Loucy (cell line): ENCODE measurements at regions not wholly inside any gene's neighbourhood (a gene's known extent, or its start where the extent isn't known, plus 50 kb on each side); places are given as distances from the start of the nearest gene placed in this dataset.
A peak's percentile ranks its signal among the peaks of the same experiment; 100 is the strongest.
"Not testable (repeated sequence)": the region's sequence is repeated elsewhere in the genome, so short reads cannot be mapped to it uniquely, and the experiment has no call there.

ENCODE experiments used
- H2AFZ ChIP-seq: fragments of 200-600 bp; sonication (generic); 2 replicates; pipeline ENCODE4 v1.6.0; 2016; ENCODE audit warnings: antibody characterized with exemption, mild to moderate bottlenecking, low read length, moderate library complexity
- H3F3A ChIP-seq: fragments of 200-600 bp; 2 replicates; pipeline ENCODE4 v1.6.0; 2016; ENCODE audit warnings: antibody characterized with exemption, low read depth, mild to moderate bottlenecking
- H3K27me3 ChIP-seq: fragments of 200-600 bp; sonication (generic); 2 replicates; pipeline ENCODE4 v1.6.1; 2014; ENCODE audit warnings: low read length, mild to moderate bottlenecking; ENCODE audit not compliant: insufficient read depth, poor library complexity, severe bottlenecking
- H3K36me3 ChIP-seq: fragments of 200-600 bp; sonication (generic); 2 replicates; pipeline ENCODE4 v1.6.1; 2016; ENCODE audit warnings: low read length; ENCODE audit not compliant: insufficient read depth
- H3K4me1 ChIP-seq: fragments of 200-600 bp; sonication (generic); 2 replicates; pipeline ENCODE4 v1.5.1; 2014; ENCODE audit warnings: low read length, mild to moderate bottlenecking; ENCODE audit not compliant: insufficient read depth, poor library complexity, severe bottlenecking
- H3K4me2 ChIP-seq: fragments of 200-600 bp; sonication (generic); 2 replicates; pipeline ENCODE4 v1.6.0; 2014; ENCODE audit warnings: antibody characterized with exemption, low read length, low read depth, mild to moderate bottlenecking; ENCODE audit not compliant: poor library complexity, severe bottlenecking
- H3K4me3 ChIP-seq: fragments of 200-600 bp; sonication (generic); 2 replicates; pipeline ENCODE4 v1.5.1; 2014; ENCODE audit warnings: low read length, mild to moderate bottlenecking, mixed read lengths; ENCODE audit not compliant: poor library complexity, severe bottlenecking
- H3K79me2 ChIP-seq: fragments of 200-600 bp; sonication (generic); 2 replicates; pipeline ENCODE4 v1.6.1; 2014; ENCODE audit warnings: low read length; ENCODE audit not compliant: insufficient read depth
- H3K9ac ChIP-seq: fragments of 200-600 bp; sonication (generic); 2 replicates; pipeline ENCODE4 v1.6.0; 2014; ENCODE audit warnings: mild to moderate bottlenecking, low read depth, low read length, moderate library complexity; ENCODE audit not compliant: poor library complexity, severe bottlenecking
- H3K9me2 ChIP-seq: fragments of 200-600 bp; sonication (generic); replicated peaks from 2 replicates; pipeline ENCODE4 v1.6.1; 2016; ENCODE audit warnings: low read depth, low read length, mixed read lengths
- H3K9me3 ChIP-seq: fragments of 200-600 bp; sonication (generic); 2 replicates; pipeline ENCODE4 v1.6.1; 2014; ENCODE audit warnings: mild to moderate bottlenecking, antibody characterized with exemption, low read length, low read depth; ENCODE audit not compliant: insufficient read depth
- H4K20me1 ChIP-seq: fragments of 200-600 bp; sonication (generic); 2 replicates; pipeline ENCODE4 v1.6.0; 2014; ENCODE audit warnings: antibody characterized with exemption, low read length, mild to moderate bottlenecking; ENCODE audit not compliant: insufficient read depth, poor library complexity, severe bottlenecking
- EZH2phosphoT487 ChIP-seq: fragments of 200-600 bp; IDR thresholded peaks from 2 replicates; pipeline ENCODE4 v1.6.1; 2018; ENCODE audit warnings: antibody characterized with exemption, mild to moderate bottlenecking, moderate library complexity, borderline replicate concordance
- TF ChIP-seq, protein P1 (sequence below): fragments of 200-600 bp; sonication (generic); conservative IDR thresholded peaks from 2 replicates; pipeline ENCODE4 v1.5.1; 2014; ENCODE audit warnings: mild to moderate bottlenecking, antibody characterized with exemption, low read length

DNA sequence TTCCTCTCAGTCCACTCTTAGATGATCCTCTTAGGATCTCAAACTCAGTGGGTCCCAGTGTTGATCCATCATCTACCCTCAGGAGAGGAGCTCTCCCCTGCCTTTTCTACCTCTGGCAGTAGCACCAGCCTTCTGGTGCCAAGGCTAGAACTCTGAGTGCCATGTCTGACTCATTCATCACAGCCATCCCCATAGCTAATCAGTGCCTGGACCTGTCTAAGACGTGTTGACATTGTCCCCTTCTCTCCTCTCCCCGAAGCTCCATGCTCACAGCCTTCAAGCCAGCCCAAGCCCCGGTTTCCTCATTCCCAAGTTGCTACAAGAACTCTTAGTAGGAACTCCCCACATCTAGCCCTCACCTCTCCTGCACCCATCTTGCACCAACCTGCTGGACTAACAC lies 73.5 kb upstream of the GRIN2A start:
- H3K4me1 ChIP-seq: no peaks in the 10 kb centered on the region
- H4K20me1 ChIP-seq: no peaks in the 10 kb centered on the region
- no peak overlapping the region for H3K4me2 ChIP-seq
- H3K36me3 ChIP-seq: no peaks in the 10 kb centered on the region
- no peaks in the 10 kb centered on the region for H3K79me2 ChIP-seq
- TF ChIP-seq EZH2phosphoT487: no peak
- TF ChIP-seq, protein P1, sequence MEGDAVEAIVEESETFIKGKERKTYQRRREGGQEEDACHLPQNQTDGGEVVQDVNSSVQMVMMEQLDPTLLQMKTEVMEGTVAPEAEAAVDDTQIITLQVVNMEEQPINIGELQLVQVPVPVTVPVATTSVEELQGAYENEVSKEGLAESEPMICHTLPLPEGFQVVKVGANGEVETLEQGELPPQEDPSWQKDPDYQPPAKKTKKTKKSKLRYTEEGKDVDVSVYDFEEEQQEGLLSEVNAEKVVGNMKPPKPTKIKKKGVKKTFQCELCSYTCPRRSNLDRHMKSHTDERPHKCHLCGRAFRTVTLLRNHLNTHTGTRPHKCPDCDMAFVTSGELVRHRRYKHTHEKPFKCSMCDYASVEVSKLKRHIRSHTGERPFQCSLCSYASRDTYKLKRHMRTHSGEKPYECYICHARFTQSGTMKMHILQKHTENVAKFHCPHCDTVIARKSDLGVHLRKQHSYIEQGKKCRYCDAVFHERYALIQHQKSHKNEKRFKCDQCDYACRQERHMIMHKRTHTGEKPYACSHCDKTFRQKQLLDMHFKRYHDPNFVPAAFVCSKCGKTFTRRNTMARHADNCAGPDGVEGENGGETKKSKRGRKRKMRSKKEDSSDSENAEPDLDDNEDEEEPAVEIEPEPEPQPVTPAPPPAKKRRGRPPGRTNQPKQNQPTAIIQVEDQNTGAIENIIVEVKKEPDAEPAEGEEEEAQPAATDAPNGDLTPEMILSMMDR: no peak
- H3K9me3 ChIP-seq: no peaks in the 10 kb centered on the region
- H3K9ac ChIP-seq: no peak overlapping the region
- H2AFZ ChIP-seq: no peak overlapping the region
- no peaks in the 10 kb centered on the region for H3K9me2 ChIP-seq
- H3K4me3 ChIP-seq: no peak overlapping the region
- no peaks in the 10 kb centered on the region for H3K27me3 ChIP-seq
- H3F3A ChIP-seq: no peaks in the 10 kb centered on the region

DNA sequence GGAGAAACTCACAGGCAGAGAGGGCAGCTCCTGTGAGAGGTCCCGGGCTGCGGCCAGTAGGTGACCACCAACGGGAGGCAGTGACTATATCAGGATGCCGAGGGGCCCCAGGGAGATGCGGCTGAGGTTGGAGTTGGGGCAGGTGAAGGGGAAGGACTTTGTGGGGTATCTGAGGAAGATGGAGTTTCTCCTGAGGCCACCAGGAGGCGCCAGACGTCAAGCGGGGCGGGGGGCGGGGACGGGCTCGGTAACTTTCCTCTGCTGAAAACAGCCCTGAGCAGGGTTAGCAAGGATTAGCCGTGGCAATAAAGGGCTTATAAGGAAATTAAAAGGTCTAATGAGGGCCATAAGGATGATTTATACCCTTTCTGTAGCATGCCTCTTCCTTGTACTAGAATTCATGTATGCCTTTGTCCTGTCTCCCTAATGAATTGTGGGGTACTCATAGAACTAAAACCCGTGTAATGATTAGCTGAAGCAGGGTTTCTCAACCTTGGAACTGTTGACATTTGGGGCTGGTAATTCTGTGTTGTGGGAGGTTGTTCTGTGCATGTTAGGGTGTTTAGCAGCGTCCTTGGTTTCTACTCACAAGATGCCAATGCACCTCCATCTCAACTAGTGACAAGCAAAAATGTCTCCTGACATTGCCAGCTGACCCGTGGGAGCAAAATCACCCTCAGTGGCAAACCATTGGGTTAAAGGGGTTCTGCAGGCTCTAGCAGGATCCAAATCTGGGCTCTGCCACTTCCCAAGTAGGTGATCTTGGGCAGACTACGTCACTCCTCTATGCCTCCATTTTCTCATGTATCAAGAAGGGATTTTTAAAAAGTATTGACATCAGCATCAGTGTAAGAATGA lies 74.8 kb upstream of the GRIN2A start:
- H3K9me2 ChIP-seq: no peaks in the 10 kb centered on the region
- H3K36me3 ChIP-seq: no peaks in the 10 kb centered on the region
- no peak overlapping the region for H3K4me3 ChIP-seq
- no peaks in the 10 kb centered on the region for H3K4me1 ChIP-seq
- H3K4me2 ChIP-seq: peak overlapping the region; percentile 46
- TF ChIP-seq, protein P1: peak; percentile 64
- no peak for TF ChIP-seq EZH2phosphoT487
- no peak overlapping the region for H3K9ac ChIP-seq
- H3K79me2 ChIP-seq: no peaks in the 10 kb centered on the region
- no peaks in the 10 kb centered on the region for H3K27me3 ChIP-seq
- no peaks in the 10 kb centered on the region for H4K20me1 ChIP-seq
- peak overlapping the region; percentile 67 for H2AFZ ChIP-seq
- H3K9me3 ChIP-seq: no peaks in the 10 kb centered on the region
- H3F3A ChIP-seq: no peaks in the 10 kb centered on the region

DNA sequence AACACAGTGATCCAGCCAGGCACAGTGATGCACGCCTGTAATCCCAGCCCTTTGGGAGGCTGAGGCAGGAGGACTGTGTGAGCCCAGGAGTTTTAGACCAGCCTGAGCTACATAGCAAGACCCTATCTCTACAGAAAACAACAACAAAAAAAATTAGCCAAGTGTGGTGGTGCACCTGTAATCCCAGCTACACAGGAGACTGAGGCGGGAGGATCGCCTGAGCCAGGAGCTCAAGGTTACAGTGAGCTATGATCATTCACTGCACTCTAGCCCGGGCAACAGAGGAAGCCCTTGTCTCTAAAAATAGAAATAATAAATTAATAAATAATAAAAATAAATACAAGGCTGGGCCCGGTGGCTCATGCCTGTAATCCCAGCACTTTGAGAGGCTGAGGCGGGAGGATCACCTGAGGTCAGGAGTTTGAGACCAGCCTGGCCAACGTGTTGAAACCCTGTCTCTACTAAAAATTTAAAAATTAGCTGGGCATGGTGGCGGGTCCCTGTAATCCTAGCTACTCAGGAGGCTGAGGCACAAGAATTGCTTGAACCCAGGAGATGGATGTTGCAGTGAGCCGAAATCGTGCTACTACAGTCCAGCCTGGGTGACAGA lies 75.5 kb upstream of the GRIN2A start:
- not testable (repeated sequence) for H3K4me1 ChIP-seq, H2AFZ ChIP-seq, H3K9me2 ChIP-seq, H3F3A ChIP-seq, H3K9ac ChIP-seq, H3K36me3 ChIP-seq, H3K79me2 ChIP-seq, H3K27me3 ChIP-seq, H4K20me1 ChIP-seq, H3K9me3 ChIP-seq, H3K4me2 ChIP-seq, H3K4me3 ChIP-seq

GRCh38 chr16:10258930-10259603 lies 76.8 kb upstream of the GRIN2A start:
- not testable (repeated sequence) for H3K9ac ChIP-seq, H3K9me2 ChIP-seq, H3K4me2 ChIP-seq, H3K9me3 ChIP-seq, H4K20me1 ChIP-seq, H2AFZ ChIP-seq, H3F3A ChIP-seq, H3K4me3 ChIP-seq, H3K36me3 ChIP-seq, H3K4me1 ChIP-seq, H3K79me2 ChIP-seq, H3K27me3 ChIP-seq
